ENCODE measurements at regions not wholly inside any gene's neighbourhood (a gene's known extent, or its start where the extent isn't known, plus 50 kb on each side); places are given as distances from the start of the nearest gene placed in this dataset.

- TF ChIP-seq CTCF (IDR thresholded peaks at IDR 0.05), result no peak
- Histone ChIP-seq H3K4me3 (ENCODE audit: low read depth, low read length) (no peak overlapping the region), H3K27me3 (ENCODE audit: control insufficient read depth, insufficient read depth, low read length) (no peaks in the 10 kb centered on the region), H3K9ac (no peak overlapping the region), H3K36me3 (ENCODE audit: control insufficient read depth, insufficient read depth, low read length) (no peaks in the 10 kb centered on the region), H3K9me3 (ENCODE audit: control insufficient read depth, low read length) (no peaks in the 10 kb centered on the region), H3K79me2 (no peaks in the 10 kb centered on the region), H3K4me2 (ENCODE audit: low read length) (no peak overlapping the region), H3K27ac (no peak overlapping the region), H2AFZ (no peak overlapping the region), H3K4me1 (no peaks in the 10 kb centered on the region)
Measured at GRCh38 chr4:175421506-175421905, 390.6 kb downstream of the GPM6A start.

- no peak for TF ChIP-seq CTCF (IDR thresholded peaks at IDR 0.05)
- Histone ChIP-seq H3K79me2 (no peaks in the 10 kb centered on the region), H3K27ac (no peak overlapping the region)
Measured at GRCh38 chr4:175422331-175422730, 389.7 kb downstream of the GPM6A start.

GRCh38 chr4:175424111-175424510 is 388.0 kb downstream of the GPM6A start:
- Histone ChIP-seq H2AFZ (no peak overlapping the region), H3K4me1 (no peaks in the 10 kb centered on the region), H3K27ac (no peak overlapping the region), H3K9me3 (ENCODE audit: control insufficient read depth, low read length) (no peaks in the 10 kb centered on the region), H3K4me2 (ENCODE audit: low read length) (no peak overlapping the region), H3K4me3 (ENCODE audit: low read depth, low read length) (no peak overlapping the region), H3K36me3 (ENCODE audit: control insufficient read depth, insufficient read depth, low read length) (no peaks in the 10 kb centered on the region), H3K79me2 (no peaks in the 10 kb centered on the region), H3K27me3 (ENCODE audit: control insufficient read depth, insufficient read depth, low read length) (no peaks in the 10 kb centered on the region), H3K9ac (no peak overlapping the region)
- no peak for TF ChIP-seq CTCF (IDR thresholded peaks at IDR 0.05)

More at GRCh38 chr4:175422331-175422730, 389.7 kb downstream of the GPM6A start:
- H3K36me3 ChIP-seq (ENCODE audit: control insufficient read depth, insufficient read depth, low read length), result no peaks in the 10 kb centered on the region
- H3K4me1 ChIP-seq, result no peaks in the 10 kb centered on the region
- H3K9ac ChIP-seq, result no peak overlapping the region
- H3K4me2 ChIP-seq (ENCODE audit: low read length), result no peak overlapping the region
- H2AFZ ChIP-seq, result no peak overlapping the region
- H3K27me3 ChIP-seq (ENCODE audit: control insufficient read depth, insufficient read depth, low read length), result no peaks in the 10 kb centered on the region
- no peaks in the 10 kb centered on the region for H3K9me3 ChIP-seq (ENCODE audit: control insufficient read depth, low read length)
- no peak overlapping the region for H3K4me3 ChIP-seq (ENCODE audit: low read depth, low read length)

- Histone ChIP-seq H3K9ac (no peak overlapping the region), H3K9me3 (ENCODE audit: control insufficient read depth, low read length) (no peaks in the 10 kb centered on the region), H3K36me3 (ENCODE audit: control insufficient read depth, insufficient read depth, low read length) (no peaks in the 10 kb centered on the region), H2AFZ (no peak overlapping the region), H3K4me2 (ENCODE audit: low read length) (no peak overlapping the region), H3K79me2 (no peaks in the 10 kb centered on the region), H3K27me3 (ENCODE audit: control insufficient read depth, insufficient read depth, low read length) (no peaks in the 10 kb centered on the region), H3K27ac (no peak overlapping the region), H3K4me1 (no peaks in the 10 kb centered on the region), H3K4me3 (ENCODE audit: low read depth, low read length) (no peak overlapping the region)
- no peak for TF ChIP-seq CTCF (IDR thresholded peaks at IDR 0.05)
Measured at GRCh38 chr4:175427751-175428150, 384.3 kb downstream of the GPM6A start.

GRCh38 chr4:175431694-175432093 is 380.4 kb downstream of the GPM6A start:
- Histone ChIP-seq H3K4me3 (ENCODE audit: low read depth, low read length) (no peak overlapping the region), H2AFZ (no peak overlapping the region), H3K79me2 (no peaks in the 10 kb centered on the region), H3K4me1 (no peaks in the 10 kb centered on the region), H3K9ac (no peak overlapping the region), H3K9me3 (ENCODE audit: control insufficient read depth, low read length) (no peaks in the 10 kb centered on the region), H3K4me2 (ENCODE audit: low read length) (no peak overlapping the region), H3K36me3 (ENCODE audit: control insufficient read depth, insufficient read depth, low read length) (no peaks in the 10 kb centered on the region), H3K27ac (no peak overlapping the region), H3K27me3 (ENCODE audit: control insufficient read depth, insufficient read depth, low read length) (no peaks in the 10 kb centered on the region)
- TF ChIP-seq CTCF (IDR thresholded peaks at IDR 0.05), result no peak
